Nephron (organoid): ENCODE measurements at regions not wholly inside any gene's neighbourhood (a gene's known extent, or its start where the extent isn't known, plus 50 kb on each side); places are given as distances from the start of the nearest gene placed in this dataset.

Source experiments
- H3K27ac Mint-ChIP-seq, 3 experiments: 2 replicates each; pipeline ENCODE4 v1.8.0; 2020; ENCODE audit warnings: mixed read lengths in 3 of 3, mild to moderate bottlenecking in 2 of 3, moderate library complexity in 1 of 3
- H3K27me3 Mint-ChIP-seq: 2 replicates; pipeline ENCODE4 v1.8.0; 2021; ENCODE audit warnings: low read depth, mild to moderate bottlenecking, moderate library complexity, mixed read lengths
- H3K36me3 Mint-ChIP-seq: 2 replicates; pipeline ENCODE4 v1.8.0; 2020; ENCODE audit warnings: low read depth, mixed read lengths
- H3K4me1 Mint-ChIP-seq: 2 replicates; pipeline ENCODE4 v1.8.0; 2020; ENCODE audit warnings: mixed read lengths
- H3K4me3 Mint-ChIP-seq, 3 experiments: 2 replicates each; pipeline ENCODE4 v1.8.0; 2020; ENCODE audit warnings: mild to moderate bottlenecking in 3 of 3, mixed read lengths in 3 of 3, moderate library complexity in 2 of 3
- H3K9me3 Mint-ChIP-seq: 2 replicates; pipeline ENCODE4 v1.8.0; 2020; ENCODE audit warnings: mixed read lengths
- CTCF ChIP-seq, 3 experiments: fragments of 200-600 bp; sonication (generic); IDR thresholded peaks; one replicate each; pipeline ENCODE4 v1.5.0; 2021; ENCODE audit warnings: antibody characterized with exemption in 3 of 3; ENCODE audit not compliant: unreplicated experiment in 3 of 3

- no peaks in the 10 kb centered on the region for H3K36me3 Mint-ChIP-seq
- no peaks in the 10 kb centered on the region for H3K9me3 Mint-ChIP-seq
- H3K27ac Mint-ChIP-seq: peak overlapping the region; percentile 42 to 84 (median 74)
- H3K4me1 Mint-ChIP-seq: peaks cover 14% of the 10 kb centered on the region
- TF ChIP-seq CTCF (IDR thresholded peaks at IDR 0.05; ENCODE audit: unreplicated experiment in 3 of 3): no peak
- H3K27me3 Mint-ChIP-seq: peaks cover 14% of the 10 kb centered on the region
- H3K4me3 Mint-ChIP-seq: peak overlapping the region in 2 of 3 experiments; percentile 16 to 44
Measured at GRCh38 chr5:135139381-135140134, 105.5 kb upstream of the PITX1 start.

GRCh38 chr5:135138116-135138850 is 104.3 kb upstream of the PITX1 start:
- Mint-ChIP-seq H3K36me3 (no peaks in the 10 kb centered on the region), H3K4me1 (peaks cover 14% of the 10 kb centered on the region), H3K27ac (no peak overlapping the region), H3K27me3 (peaks cover 18% of the 10 kb centered on the region), H3K9me3 (no peaks in the 10 kb centered on the region), H3K4me3 (no peak overlapping the region)
- no peak for TF ChIP-seq CTCF (IDR thresholded peaks at IDR 0.05; ENCODE audit: unreplicated experiment in 3 of 3)

GRCh38 chr5:135137146-135137915 is 103.3 kb upstream of the PITX1 start:
- Mint-ChIP-seq H3K36me3 (no peaks in the 10 kb centered on the region), H3K4me3 (no peak overlapping the region), H3K4me1 (peaks cover 14% of the 10 kb centered on the region), H3K9me3 (no peaks in the 10 kb centered on the region), H3K27me3 (peaks cover 18% of the 10 kb centered on the region), H3K27ac (no peak overlapping the region)
- no peak for TF ChIP-seq CTCF (IDR thresholded peaks at IDR 0.05; ENCODE audit: unreplicated experiment in 3 of 3)

- Mint-ChIP-seq H3K4me1 (peaks cover 14% of the 10 kb centered on the region), H3K4me3 (no peak overlapping the region), H3K9me3 (no peaks in the 10 kb centered on the region), H3K27me3 (peaks cover 18% of the 10 kb centered on the region), H3K36me3 (no peaks in the 10 kb centered on the region), H3K27ac (no peak overlapping the region)
- no peak for TF ChIP-seq CTCF (IDR thresholded peaks at IDR 0.05; ENCODE audit: unreplicated experiment in 3 of 3)
Measured at GRCh38 chr5:135136546-135136945, 102.5 kb upstream of the PITX1 start.

- H3K4me1 Mint-ChIP-seq: peaks cover 14% of the 10 kb centered on the region
- H3K36me3 Mint-ChIP-seq: no peaks in the 10 kb centered on the region
- H3K27me3 Mint-ChIP-seq: peaks cover 18% of the 10 kb centered on the region
- TF ChIP-seq CTCF (IDR thresholded peaks at IDR 0.05; ENCODE audit: unreplicated experiment in 3 of 3): no peak
- H3K9me3 Mint-ChIP-seq: no peaks in the 10 kb centered on the region
- no peak overlapping the region for H3K27ac Mint-ChIP-seq
- no peak overlapping the region for H3K4me3 Mint-ChIP-seq
Measured at GRCh38 chr5:135135530-135136226, 101.7 kb upstream of the PITX1 start.
